ENCODE measurements at regions not wholly inside any gene's neighbourhood (a gene's known extent, or its start where the extent isn't known, plus 50 kb on each side); places are given as distances from the start of the nearest gene placed in this dataset.
"Not testable (repeated sequence)": the region's sequence is repeated elsewhere in the genome, so short reads cannot be mapped to it uniquely, and the experiment has no call there.

- DNase-seq, result no peak
Measured at GRCh38 chr7:85875398-85875797, 688.5 kb upstream of the SEMA3D start.

DNA sequence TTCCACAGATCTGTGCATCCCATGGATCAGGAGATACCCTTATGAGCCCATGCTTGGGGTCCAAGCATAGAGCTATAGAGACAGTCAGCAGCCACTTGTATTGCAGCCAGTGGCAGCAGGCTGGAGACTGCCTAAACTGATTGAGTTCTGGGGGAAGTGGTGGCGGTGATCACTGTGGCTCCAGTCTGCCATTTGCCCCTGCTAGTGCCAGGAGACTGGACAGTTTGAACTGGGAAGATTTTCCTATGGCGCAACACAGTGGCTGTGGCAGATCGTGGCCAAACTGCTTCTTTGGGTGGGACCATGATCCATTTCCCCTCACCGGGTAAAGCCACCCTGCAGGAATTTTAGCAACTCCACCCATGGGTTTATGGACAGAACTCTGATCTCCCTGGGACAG, 679.7 kb upstream of the SEMA3D start:
- DNase-seq, result no peak

DNA sequence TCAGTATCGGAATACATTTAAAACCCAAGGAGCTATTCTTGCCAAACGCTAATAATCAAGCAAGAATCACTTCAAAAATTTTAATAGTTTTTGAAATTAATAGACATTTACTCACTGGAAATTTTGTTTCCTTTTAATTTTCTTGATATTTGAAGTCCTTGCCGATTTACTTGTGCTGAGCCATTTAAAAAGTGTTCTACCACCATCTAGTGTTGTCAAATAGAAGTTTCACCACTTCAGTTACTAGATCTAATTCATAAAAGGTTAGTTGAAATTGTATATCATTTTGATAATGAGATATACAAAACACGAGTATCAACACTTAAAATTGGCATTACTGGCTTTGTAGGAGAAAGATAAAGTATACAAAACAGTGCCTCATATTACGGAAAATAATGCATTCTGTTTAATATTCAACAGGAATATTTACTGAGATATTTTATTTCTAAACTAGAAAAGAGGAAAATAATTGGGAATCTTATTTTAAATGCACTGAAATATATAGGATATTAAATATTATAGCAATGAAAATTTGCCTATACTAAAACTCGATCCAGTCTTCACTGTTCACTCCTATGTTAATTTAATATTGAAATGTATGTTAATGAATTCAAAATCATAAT, 664.8 kb upstream of the SEMA3D start:
- DNase-seq, result no peak

DNA sequence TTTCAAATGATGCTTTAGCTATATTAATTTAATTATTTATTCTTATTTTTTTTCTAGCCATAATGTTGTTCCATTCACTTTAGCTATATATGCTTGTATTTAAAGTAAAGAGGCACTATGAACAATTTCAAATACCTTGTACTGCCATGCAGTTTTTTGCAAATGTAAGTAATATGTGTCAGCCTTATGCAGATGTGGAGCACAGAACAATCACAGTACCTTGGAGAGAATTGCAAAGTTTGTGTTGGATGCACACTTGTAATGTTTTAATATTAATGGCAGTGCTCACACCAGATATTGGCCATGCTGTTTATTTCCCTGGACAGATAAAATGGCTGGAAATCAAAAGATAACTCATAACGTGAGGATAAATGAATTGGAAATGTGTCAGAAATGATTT, 663.5 kb upstream of the SEMA3D start:
- DNase-seq, result no peak

DNA sequence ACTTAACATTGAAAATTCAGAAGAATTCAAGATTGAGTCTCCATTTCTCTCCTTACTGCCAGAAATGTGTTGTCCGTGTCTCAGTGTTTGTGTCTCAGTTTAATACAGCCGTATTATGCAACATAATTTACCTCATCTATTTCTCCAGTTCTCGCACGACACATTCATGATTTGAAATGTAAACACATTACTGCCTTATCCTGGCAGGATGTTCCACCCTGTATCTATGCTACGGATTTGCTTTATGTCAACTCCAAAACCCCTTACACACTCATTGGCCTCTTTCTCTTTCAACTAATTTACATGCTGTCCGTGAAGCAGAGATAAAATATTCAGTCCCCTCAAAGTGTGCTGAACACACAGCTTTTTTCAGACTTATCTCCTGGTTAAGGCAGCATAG, 653.7 kb upstream of the SEMA3D start:
- no peak for DNase-seq

- DNase-seq, result no peak
Measured at GRCh38 chr7:85833066-85833465, 646.2 kb upstream of the SEMA3D start.

DNA sequence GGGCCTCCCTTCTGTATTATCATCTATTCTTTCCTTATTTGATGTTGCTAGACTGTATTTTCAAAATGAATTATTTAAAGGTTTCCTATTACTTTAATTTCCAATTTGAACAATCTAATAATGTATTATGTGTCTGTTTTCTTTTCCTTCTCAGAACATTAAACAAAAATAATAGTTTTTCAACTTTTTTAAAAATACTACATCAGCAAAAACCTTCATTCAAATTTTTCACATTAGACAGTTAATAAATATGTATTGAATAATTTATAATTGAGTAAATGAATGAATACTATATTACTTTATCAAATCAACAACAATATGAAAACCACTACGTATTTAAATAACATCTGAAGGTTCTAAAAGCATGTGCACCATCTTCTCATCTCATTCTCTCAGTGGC, 644.1 kb upstream of the SEMA3D start:
- no peak for DNase-seq

- no peak for DNase-seq
Measured at GRCh38 chr7:85829817-85830432, 643.1 kb upstream of the SEMA3D start.

- DNase-seq, result no peak
Measured at GRCh38 chr7:85829176-85829575, 642.3 kb upstream of the SEMA3D start.

DNA sequence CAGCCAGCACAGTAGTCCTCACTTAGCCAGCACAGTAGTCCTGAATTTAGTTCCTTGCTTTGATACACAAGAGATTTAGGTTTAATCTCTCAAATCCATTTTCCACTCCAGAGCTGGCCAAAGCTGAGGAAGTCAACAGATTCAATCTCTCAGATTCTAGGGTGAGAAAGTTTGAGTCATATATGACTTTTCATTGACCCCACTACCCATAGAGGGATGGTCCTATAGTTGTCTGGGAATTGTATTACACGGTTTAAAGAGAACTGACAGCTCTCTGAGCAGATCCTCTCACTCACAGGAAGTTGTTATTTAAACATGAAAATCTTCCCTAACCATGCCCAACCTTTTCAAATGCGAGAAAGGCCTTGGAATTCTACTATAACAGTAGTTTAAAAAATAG, 641.8 kb upstream of the SEMA3D start:
- no peak for DNase-seq

- DNase-seq, result no peak
Measured at GRCh38 chr7:85823396-85824080, 636.7 kb upstream of the SEMA3D start.

DNA sequence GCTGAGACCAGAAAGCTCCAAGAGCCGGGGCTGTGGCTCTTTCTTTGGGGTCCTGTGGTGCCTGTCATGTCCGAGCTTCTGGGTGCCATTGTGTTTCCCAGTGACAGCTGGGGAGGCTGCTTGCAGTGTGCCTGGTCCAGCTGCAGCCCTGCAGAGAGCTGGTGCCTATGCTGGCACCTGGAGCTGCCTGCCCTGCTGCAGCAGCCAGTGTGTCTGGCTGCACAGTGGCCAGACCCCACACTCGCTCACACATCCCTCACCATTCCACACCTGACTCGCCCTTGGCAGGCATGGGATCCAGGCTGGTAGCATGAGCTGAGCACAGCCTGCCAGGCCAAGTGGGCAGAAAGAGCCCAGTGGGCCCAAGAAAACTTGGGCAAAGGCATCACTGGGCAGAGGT, 635.1 kb upstream of the SEMA3D start:
- no peak for DNase-seq

DNA sequence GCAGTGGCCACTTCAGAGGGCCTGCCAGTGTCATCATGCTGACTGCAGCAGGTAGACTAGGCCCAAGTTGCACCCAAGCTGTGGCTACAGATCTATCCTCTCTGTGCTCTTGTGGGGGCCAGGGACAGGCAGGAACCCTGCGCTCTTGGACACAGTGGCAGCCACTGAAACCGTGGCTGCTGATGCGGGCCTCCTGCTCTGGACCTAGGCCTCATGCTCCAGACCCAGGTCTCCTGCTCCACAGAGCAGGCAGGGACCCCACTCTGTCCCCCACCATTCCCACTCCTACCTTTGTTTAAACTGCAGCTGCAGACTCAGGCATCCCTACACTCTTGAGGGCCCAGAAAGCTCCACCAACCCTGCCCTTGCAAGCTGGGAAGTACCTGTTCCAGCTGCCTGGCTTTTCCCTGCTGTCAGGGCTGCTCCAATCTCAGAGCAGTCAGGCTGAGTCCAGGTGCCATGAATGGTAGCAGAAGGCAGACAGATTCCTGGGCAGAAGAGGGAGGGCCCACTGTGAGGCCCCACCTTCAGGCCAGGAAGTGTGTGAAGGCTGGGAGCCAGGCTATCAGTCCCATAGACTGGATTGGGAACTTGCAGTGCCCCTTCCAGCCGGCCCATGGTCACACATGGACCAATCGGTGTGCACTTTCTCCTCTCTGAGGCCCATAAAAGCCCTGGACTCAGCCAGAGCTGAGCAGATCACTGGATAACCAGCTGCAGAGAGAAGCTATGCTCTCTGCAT, 634.0 kb upstream of the SEMA3D start:
- DNase-seq, result no peak

GRCh38 chr7:85815526-85815925, 628.7 kb upstream of the SEMA3D start:
- DNase-seq, result no peak

DNA sequence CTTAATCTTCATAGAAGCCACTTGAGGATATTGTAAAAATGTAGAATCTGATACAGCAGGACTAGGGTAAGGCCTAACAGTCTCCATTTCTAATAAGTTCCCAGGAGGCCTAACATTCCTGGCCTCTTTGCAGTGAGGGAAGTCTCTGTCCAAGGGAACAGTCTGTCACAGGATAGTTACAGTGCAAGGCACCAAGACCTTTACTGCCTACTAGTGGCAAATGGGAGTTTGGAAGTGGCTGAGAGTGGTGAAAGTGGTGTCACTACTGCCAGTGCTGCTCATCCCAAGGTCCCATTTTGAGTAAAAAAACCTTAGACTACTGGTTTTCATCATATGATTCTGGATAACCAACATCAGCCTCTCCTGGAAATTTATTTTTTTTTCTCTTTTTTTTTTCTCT, 619.5 kb upstream of the SEMA3D start:
- no peak for DNase-seq

- DNase-seq, result no peak
Measured at GRCh38 chr7:85805656-85806055, 618.8 kb upstream of the SEMA3D start.

GRCh38 chr7:85805249-85805648, 618.4 kb upstream of the SEMA3D start:
- no peak for DNase-seq

- no peak for DNase-seq
Measured at GRCh38 chr7:85802211-85802610, 615.4 kb upstream of the SEMA3D start.

DNA sequence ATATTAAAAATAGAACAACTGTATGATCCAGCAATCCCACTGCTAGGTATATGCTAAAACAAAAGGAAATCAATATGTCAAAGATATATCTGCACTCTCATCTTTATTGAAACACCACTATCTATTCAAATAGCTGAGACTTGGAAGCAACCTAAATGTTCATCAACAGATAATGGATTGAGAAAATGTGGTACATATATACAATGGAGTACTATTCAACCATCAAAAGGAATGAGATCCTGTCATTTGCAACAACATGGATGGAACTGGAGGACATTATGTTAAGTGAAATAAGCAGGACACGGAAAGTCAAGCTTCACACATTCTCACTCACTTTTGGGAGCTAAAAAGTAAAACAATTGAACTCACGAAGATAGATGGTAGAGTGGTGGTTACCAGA, 610.1 kb upstream of the SEMA3D start:
- no peak for DNase-seq

DNA sequence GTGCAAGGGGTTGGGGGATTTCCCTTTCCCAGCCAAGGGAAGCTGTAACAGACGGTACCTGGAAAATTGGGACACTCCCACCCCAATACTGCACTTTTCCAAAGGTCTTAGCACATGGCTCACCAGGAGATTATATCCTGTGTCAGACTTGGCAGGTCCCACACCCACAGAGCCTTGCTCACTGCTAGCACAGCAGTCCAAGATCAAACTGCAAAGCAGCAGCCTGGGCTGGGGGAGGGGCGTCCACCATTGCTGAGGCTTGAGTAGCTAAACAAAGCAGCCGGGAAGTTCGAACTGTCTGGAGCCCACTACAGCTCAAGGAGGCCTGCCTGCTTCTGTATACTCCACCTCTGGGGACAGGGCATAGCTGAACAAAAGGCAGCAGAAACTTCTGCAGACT, 604.2 kb upstream of the SEMA3D start:
- DNase-seq, result not testable (repeated sequence)

- DNase-seq, result no peak
Measured at GRCh38 chr7:85781606-85782005, 594.8 kb upstream of the SEMA3D start.

DNA sequence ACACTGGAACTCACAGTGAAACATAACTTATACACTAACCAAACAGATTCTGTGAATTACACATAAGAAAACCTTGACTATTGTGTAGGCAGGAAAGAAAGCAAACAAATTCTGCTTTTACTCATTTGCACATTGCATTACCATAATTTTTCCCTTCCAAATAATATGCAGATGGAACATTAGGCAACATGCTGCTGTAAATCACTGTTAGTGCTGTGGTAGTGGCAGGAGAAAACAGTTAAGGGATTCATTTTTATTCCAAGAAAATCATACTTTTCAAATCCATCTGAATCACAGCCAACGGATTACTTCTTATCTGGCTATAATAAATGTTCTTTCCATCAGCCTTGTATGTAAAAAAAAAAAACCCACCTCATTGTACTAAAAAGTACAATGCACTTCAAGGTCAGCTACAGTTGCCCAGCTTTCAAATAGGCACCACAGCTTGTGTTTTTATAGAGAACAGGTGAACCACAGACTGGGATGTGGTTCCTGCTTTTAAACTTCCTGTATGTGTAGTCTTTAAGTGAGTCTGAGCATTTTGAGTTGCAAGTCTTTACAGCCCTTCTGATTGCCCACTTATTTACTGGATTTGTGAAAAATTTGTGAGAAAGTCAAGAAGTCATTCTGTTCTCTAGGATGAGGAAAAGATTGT, 590.0 kb upstream of the SEMA3D start:
- no peak for DNase-seq

GRCh38 chr7:85775431-85775830, 588.6 kb upstream of the SEMA3D start:
- DNase-seq, result no peak
